Transverse colon (tissue), 4 donors: ENCODE measurements at regions not wholly inside any gene's neighbourhood (a gene's known extent, or its start where the extent isn't known, plus 50 kb on each side); places are given as distances from the start of the nearest gene placed in this dataset.

Experiments used
- DNase-seq: peaks from one replicate; pipeline ENCODE4 v3.0.0-alpha.2; 2019
- H3K27ac ChIP-seq, 4 donors: fragments of 200-600 bp; sonication (generic); 2 replicates each; pipeline ENCODE4 v1.5.1; 2016 to 2018; ENCODE audit warnings: inconsistent platforms in 4 of 4
- H3K27me3 ChIP-seq: fragments of 200-600 bp; sonication (generic); 2 replicates; pipeline ENCODE4 v1.5.1; 2017; ENCODE audit warnings: inconsistent platforms
- H3K36me3 ChIP-seq, 4 donors: fragments of 200-600 bp; sonication (generic); 2 replicates each; pipeline ENCODE4 v1.5.1; 2017 to 2019; ENCODE audit warnings: inconsistent platforms in 4 of 4
- H3K4me1 ChIP-seq, 4 donors: fragments of 200-600 bp; sonication (generic); 2 replicates each; pipeline ENCODE4 v1.5.1; 2017 to 2020; ENCODE audit warnings: inconsistent platforms in 4 of 4
- H3K4me3 ChIP-seq, 4 donors: fragments of 200-600 bp; sonication (generic); 1 replicate in 1 of 4; 2 replicates in 3 of 4; pipeline versions ENCODE4 v1.5.1 to v1.6.1; 2017 to 2019; ENCODE audit warnings: inconsistent platforms in 4 of 4
- H3K9me3 ChIP-seq, 2 donors: fragments of 200-600 bp; sonication (generic); 2 replicates each; pipeline ENCODE4 v1.5.1; 2017 to 2019; ENCODE audit warnings: inconsistent platforms in 2 of 2
- EP300 ChIP-seq: sonication (generic); formaldehyde crosslinking; IDR thresholded peaks from one replicate; pipeline ENCODE4 v1.6.1; 2017; ENCODE audit warnings: antibody characterized with exemption, low read depth
- POLR2A ChIP-seq: fragments of 450-650 bp; IDR thresholded peaks from one replicate; pipeline ENCODE4 v1.6.1; 2016; ENCODE audit warnings: antibody characterized with exemption, mild to moderate bottlenecking, moderate library complexity
- POLR2AphosphoS5 ChIP-seq, 3 donors: sonication (generic); formaldehyde crosslinking; IDR thresholded peaks; one replicate each; pipeline ENCODE4 v1.6.1; 2016; ENCODE audit warnings: antibody characterized with exemption in 3 of 3
- WGBS, 2 donors: methylation state at CpG; one replicate each; pipeline ENCODE4 v1.1.5; 2018; ENCODE audit warnings: low coverage in 1 of 2; 5-methylcytosine and 5-hydroxymethylcytosine counted together
- in situ Hi-C, 4 donors: fragments of 200-750 bp; cut with MboI; loops; one replicate each; pipeline versions ENCODE4 v1.15.0 to v1.15.1; 2017; ENCODE audit warnings: low sequenced_read_pairs in 3 of 4, low pct_ligation_motif_present in 1 of 4, low pct_unique_long_range_greater_than_20kb in 1 of 4
- intact Hi-C: fragments of 100-400 bp; cut with DNase I; formaldehyde crosslinking; loops from one replicate; pipeline ENCODE4 v1.15.1; 2023; ENCODE audit warnings: low total_unique reads
- TF ChIP-seq, protein P1 (sequence below), 5 experiments: fragments of 200-600 bp in 3 of 5; fragments of 450-650 bp in 2 of 5; sonication (generic) in 3 of 5; IDR thresholded peaks; 1 replicate in 2 of 5; 2 replicates in 3 of 5; pipeline ENCODE4 v1.5.1; 2016 to 2017; ENCODE audit warnings: antibody characterized with exemption in 5 of 5, inconsistent platforms in 3 of 5, mild to moderate bottlenecking in 2 of 5, moderate library complexity in 1 of 5

GRCh38 chr12:113613414-113613813 is 141.7 kb upstream of the LHX5 start:
- H3K36me3 ChIP-seq = no peaks in the 10 kb centered on the region
- H3K27ac ChIP-seq = no peak overlapping the region
- 88% methylated on average over 2 of the region's 2 CpGs; no CpG with 5 or more reads in 1 of the 2 donors for WGBS, 2 donors
- in situ Hi-C loops (no loop called here), intact Hi-C loops (no loop called here)
- DNase-seq = no peak
- H3K4me3 ChIP-seq = no peak overlapping the region
- H3K9me3 ChIP-seq = no peaks in the 10 kb centered on the region
- no peak for TF ChIP-seq POLR2A
- TF ChIP-seq, protein P1, sequence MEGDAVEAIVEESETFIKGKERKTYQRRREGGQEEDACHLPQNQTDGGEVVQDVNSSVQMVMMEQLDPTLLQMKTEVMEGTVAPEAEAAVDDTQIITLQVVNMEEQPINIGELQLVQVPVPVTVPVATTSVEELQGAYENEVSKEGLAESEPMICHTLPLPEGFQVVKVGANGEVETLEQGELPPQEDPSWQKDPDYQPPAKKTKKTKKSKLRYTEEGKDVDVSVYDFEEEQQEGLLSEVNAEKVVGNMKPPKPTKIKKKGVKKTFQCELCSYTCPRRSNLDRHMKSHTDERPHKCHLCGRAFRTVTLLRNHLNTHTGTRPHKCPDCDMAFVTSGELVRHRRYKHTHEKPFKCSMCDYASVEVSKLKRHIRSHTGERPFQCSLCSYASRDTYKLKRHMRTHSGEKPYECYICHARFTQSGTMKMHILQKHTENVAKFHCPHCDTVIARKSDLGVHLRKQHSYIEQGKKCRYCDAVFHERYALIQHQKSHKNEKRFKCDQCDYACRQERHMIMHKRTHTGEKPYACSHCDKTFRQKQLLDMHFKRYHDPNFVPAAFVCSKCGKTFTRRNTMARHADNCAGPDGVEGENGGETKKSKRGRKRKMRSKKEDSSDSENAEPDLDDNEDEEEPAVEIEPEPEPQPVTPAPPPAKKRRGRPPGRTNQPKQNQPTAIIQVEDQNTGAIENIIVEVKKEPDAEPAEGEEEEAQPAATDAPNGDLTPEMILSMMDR (IDR thresholded peaks at IDR 0.05) = no peak
- no peak for TF ChIP-seq POLR2AphosphoS5 (IDR thresholded peaks at IDR 0.05)
- no peak for TF ChIP-seq EP300
- peaks cover 61% of the 10 kb centered on the region for H3K27me3 ChIP-seq
- no peaks in the 10 kb centered on the region for H3K4me1 ChIP-seq

GRCh38 chr12:113612793-113613192 is 141.1 kb upstream of the LHX5 start:
- no peak overlapping the region for H3K27ac ChIP-seq
- 41 to 73% methylated on average over 2 to 3 of the region's 3 CpGs for WGBS, 2 donors
- H3K27me3 ChIP-seq = peaks cover 65% of the 10 kb centered on the region
- in situ Hi-C loops = no loop called here
- TF ChIP-seq, protein P1 (IDR thresholded peaks at IDR 0.05) = no peak
- no peak for TF ChIP-seq POLR2AphosphoS5 (IDR thresholded peaks at IDR 0.05)
- TF ChIP-seq POLR2A = no peak
- TF ChIP-seq EP300 = no peak
- no peaks in the 10 kb centered on the region for H3K4me1 ChIP-seq
- H3K9me3 ChIP-seq = no peaks in the 10 kb centered on the region
- DNase-seq = no peak
- no peaks in the 10 kb centered on the region for H3K36me3 ChIP-seq
- no peak overlapping the region for H3K4me3 ChIP-seq
- intact Hi-C loops = no loop called here

GRCh38 chr12:113612076-113612728 is 140.5 kb upstream of the LHX5 start:
- no peak overlapping the region for H3K27ac ChIP-seq
- no peaks in the 10 kb centered on the region for H3K9me3 ChIP-seq
- H3K36me3 ChIP-seq = no peaks in the 10 kb centered on the region
- H3K4me3 ChIP-seq = no peak overlapping the region
- H3K27me3 ChIP-seq = peaks cover 65% of the 10 kb centered on the region
- WGBS, 2 donors = 46 to 48% methylated on average over 3 to 16 of the region's 16 CpGs
- TF ChIP-seq EP300 (no peak), POLR2AphosphoS5 (IDR thresholded peaks at IDR 0.05) (no peak)
- intact Hi-C loops (no loop called here), in situ Hi-C loops (no loop called here)
- H3K4me1 ChIP-seq = no peaks in the 10 kb centered on the region
- no peak for DNase-seq

DNA sequence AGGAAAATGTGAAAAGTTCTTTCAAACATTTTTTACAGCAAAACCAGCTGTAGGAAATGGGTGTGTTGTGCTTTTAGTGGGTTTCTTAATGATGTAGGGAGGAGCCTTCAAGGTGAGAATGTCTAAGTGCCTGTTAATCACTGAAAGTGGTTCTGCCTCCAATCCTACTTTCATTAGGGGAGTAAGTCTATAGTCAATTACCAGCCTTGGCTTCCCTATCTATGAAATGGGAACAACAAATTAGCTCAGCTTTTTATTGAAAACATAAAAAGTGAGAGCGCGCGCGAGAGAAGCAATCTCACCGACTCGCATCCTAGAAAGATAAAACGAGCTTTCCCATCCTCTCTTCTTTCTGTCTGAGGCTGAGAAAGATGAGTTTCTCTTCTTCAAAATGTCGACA is 140.0 kb upstream of the LHX5 start:
- Histone ChIP-seq H3K27me3 (peaks cover 65% of the 10 kb centered on the region), H3K4me3 (no peak overlapping the region), H3K36me3 (no peaks in the 10 kb centered on the region), H3K9me3 (no peaks in the 10 kb centered on the region), H3K4me1 (no peaks in the 10 kb centered on the region), H3K27ac (no peak overlapping the region)
- DNase-seq = no peak
- TF ChIP-seq, protein P1 (IDR thresholded peaks at IDR 0.05) = no peak
- no peak for TF ChIP-seq POLR2A
- TF ChIP-seq POLR2AphosphoS5 (IDR thresholded peaks at IDR 0.05) = no peak
- TF ChIP-seq EP300 = no peak
- WGBS, 2 donors = 78 to 92% methylated on average over 8 of the region's 8 CpGs
- in situ Hi-C loops = no loop called here
- intact Hi-C loops = no loop called here

- Histone ChIP-seq H3K27ac (no peak overlapping the region), H3K27me3 (peaks cover 65% of the 10 kb centered on the region), H3K36me3 (no peaks in the 10 kb centered on the region), H3K4me1 (no peaks in the 10 kb centered on the region), H3K9me3 (no peaks in the 10 kb centered on the region), H3K4me3 (no peak overlapping the region)
- in situ Hi-C loops = no loop called here
- DNase-seq = no peak
- TF ChIP-seq EP300 (no peak), POLR2AphosphoS5 (IDR thresholded peaks at IDR 0.05) (no peak), POLR2A (no peak)
- TF ChIP-seq, protein P1 (IDR thresholded peaks at IDR 0.05) = no peak
- WGBS, 2 donors = 10 to 14% methylated on average over 4 to 13 of the region's 13 CpGs
- intact Hi-C loops = no loop called here
Measured at GRCh38 chr12:113610698-113611097, 139.0 kb upstream of the LHX5 start.
